ENCODE measurements at regions not wholly inside any gene's neighbourhood (a gene's known extent, or its start where the extent isn't known, plus 50 kb on each side); places are given as distances from the start of the nearest gene placed in this dataset.
"Not testable (repeated sequence)": the region's sequence is repeated elsewhere in the genome, so short reads cannot be mapped to it uniquely, and the experiment has no call there.

DNA sequence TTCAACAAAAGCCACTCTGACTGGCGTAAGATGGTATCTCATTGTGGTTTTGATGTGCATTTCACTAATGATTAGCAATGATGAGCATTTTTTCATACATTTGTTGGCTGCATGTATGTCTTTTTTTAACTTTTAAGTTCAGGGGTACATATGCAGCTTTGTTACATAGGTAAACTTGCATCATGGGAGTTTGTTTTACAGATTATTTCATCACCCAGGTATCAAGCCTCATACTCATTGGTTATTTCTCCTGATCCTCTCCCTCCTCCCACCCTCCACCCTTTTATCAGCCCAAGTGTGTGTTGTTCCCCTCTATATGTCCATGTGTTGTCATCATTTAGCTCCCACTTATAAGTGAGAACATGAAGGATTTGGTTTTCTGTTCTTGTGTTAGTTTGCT lies 154.1 kb upstream of the POGK start:
- DNase-seq = no peak
- TF ChIP-seq POLR2A (IDR thresholded peaks at IDR 0.05; ENCODE audit: low read length) (no peak), GATA1 (IDR thresholded peaks at IDR 0.05; ENCODE audit: low read depth, low read length) (no peak)

DNA sequence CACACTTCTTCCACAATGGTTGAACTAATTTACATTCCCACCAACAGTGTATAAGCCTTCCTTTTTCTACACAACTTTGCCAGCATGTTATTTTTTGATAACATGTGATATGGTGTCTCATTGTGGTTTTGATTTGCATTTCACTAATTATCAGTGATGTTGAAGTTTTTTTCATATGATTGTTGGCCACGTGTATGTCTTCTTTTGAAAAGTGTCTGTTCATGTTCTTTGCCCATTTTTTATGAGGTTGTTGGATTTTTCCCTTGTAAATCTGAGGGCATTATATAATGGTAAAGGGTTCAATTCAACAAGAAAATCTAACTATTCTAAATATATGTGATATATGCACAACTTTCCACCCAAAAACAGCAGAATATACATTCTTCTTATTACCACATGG lies 153.4 kb upstream of the POGK start:
- DNase-seq = not testable (repeated sequence)

DNA sequence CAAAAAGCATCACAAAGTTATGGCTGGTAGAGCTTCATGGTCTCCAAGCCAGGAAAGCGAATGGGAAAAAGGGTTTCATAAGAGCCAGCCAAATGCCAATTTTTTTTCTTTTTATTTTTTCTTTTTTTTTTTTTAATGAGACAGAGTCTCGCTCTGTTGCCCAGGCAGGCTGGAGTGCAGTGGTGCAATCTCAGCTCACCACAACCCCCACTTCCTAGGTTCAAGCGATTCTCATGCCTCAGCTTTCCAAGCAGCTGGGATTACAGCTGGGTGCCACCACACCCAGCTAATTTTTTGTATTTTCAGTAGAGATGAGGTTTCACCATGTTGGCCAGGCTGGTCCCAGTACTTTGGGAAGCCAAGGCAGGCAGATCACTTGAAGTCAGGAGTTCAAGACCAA lies 148.7 kb upstream of the POGK start:
- not testable (repeated sequence) for DNase-seq

DNA sequence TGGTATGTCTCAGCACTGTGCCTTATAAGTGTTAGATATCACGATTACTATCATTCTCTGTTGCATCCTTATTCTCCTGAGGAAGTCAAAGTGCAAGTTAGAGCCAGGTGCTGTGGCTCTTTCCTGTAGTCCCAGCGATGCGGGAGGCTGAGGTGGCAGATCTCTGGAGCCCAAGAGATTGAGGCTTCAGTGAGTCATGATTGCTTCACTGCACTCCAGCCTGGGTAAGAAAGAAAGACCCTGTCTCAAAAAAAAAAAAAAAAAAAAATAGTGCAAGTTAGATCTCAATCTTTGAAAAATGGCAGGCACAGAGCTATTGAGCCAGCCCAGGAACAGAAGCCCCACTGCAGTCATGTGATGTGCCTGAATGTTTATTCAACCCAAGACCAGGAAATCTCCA lies 147.8 kb upstream of the POGK start:
- no peak for DNase-seq
- no peak for TF ChIP-seq POLR2A (IDR thresholded peaks at IDR 0.05; ENCODE audit: low read length)
- TF ChIP-seq GATA1 (IDR thresholded peaks at IDR 0.05; ENCODE audit: low read depth, low read length) = no peak

DNA sequence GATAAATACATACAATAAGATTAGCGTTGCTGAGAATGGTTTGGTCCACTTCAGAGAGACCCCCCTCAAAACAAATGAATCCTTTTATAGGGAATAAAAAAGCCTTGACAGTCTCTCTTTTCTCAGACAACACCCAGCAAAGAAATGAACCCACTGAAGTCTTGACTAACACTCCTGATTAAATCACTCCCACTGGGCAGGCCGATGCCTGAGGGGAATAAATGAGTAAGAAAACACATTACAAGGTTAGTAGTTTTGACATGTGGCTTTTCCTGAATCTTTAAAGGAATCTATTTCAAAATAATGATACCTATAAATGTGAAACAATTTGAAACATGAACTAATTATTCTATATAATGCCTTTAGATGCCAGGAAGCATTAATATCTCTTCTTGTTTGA lies 146.9 kb upstream of the POGK start:
- no peak for DNase-seq
- TF ChIP-seq POLR2A (IDR thresholded peaks at IDR 0.05; ENCODE audit: low read length) = no peak
- no peak for TF ChIP-seq GATA1 (IDR thresholded peaks at IDR 0.05; ENCODE audit: low read depth, low read length)

DNA sequence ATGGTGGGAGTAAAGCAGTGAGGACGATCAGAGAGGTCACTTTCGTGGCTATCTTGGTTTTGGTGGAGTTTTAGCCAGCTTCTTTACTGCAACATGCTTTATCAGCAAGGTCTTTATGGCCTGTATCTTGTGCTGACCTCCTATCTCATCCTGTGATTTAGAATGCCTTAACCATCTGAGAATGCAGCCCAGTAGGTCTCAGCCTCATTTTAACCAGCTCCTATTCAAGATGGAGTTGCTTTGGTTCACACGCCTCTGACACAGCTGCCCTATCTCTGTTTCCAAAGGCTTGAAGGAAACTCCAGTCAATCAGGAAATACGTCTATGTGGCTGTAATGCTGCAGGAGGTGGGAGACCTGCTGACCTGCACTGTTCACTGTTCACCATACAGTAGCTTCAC lies 146.1 kb upstream of the POGK start:
- TF ChIP-seq POLR2A (IDR thresholded peaks at IDR 0.05; ENCODE audit: low read length) = no peak
- DNase-seq = no peak

DNA sequence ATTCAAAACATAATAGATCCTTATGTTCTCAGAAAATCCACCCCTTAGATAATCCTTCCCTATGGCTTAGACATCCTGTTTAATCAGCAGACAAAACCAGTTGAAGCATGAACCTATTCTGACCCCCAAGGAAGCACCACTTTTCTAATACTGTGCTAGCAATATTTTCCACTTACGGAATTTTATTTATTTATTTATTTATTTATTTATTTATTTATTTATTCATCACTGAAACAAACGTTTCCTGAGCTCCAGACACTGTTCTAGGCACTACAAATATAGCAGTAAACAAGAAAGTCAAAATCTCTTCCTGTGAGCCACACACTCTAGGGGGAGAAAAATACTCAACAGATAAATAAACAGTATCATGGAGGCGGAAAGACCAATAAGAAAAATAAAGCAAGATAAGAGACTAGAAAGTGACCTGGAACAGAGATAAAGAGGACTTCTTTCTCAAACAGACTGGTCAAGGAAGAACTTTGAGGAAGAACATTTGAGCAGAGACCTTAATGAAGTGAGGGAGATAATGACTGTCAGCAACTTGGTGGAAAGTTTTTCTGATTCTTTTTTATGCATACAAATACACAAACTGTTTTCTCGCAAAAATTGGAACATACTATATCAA lies 145.5 kb upstream of the POGK start:
- DNase-seq = peak in 1 of 2 experiments; percentile 5
- TF ChIP-seq POLR2A (IDR thresholded peaks at IDR 0.05; ENCODE audit: low read length) (no peak), GATA1 (IDR thresholded peaks at IDR 0.05; ENCODE audit: low read depth, low read length) (no peak)

DNA sequence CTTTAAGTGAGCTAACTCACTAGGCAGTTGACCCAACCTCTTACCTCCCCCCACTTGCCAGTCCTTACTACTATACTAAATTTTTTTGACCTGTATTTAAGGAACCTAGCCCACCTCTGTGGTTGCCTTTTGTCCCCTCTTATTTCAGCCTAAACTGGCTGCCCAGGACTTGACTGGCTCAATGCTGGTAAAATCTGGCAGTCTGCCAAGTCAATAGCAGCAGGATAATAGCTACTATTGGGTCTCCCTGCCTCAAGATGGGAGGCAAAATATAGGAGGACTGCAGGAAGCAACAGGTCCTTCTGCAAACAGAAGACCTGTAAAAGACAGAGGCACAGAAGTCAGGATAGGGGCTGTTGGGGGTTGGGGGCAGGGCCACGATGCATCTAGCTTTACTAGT lies 144.2 kb upstream of the POGK start:
- DNase-seq = peak; percentile 35 to 40
- TF ChIP-seq GATA1 (IDR thresholded peaks at IDR 0.05; ENCODE audit: low read depth, low read length) (no peak), POLR2A (IDR thresholded peaks at IDR 0.05; ENCODE audit: low read length) (no peak)

DNA sequence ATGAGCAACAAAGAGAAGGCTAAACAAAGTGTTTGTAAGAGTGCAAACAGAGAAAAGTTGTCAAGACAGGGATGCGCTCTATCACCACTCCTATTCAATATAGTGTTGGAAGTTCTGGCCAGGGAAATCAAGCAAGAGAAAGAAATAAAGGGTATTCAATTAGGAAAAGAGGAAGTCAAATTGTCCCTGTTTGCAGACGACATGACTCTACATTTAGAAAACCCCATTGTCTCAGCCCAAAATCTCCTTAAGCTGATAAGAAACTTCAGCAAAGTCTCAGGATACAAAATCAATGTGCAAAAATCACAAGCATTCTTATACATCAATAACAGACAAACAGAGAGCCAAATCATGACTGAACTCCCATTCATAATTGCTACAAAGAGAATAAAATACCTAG lies 143.4 kb upstream of the POGK start:
- DNase-seq = not testable (repeated sequence)

DNA sequence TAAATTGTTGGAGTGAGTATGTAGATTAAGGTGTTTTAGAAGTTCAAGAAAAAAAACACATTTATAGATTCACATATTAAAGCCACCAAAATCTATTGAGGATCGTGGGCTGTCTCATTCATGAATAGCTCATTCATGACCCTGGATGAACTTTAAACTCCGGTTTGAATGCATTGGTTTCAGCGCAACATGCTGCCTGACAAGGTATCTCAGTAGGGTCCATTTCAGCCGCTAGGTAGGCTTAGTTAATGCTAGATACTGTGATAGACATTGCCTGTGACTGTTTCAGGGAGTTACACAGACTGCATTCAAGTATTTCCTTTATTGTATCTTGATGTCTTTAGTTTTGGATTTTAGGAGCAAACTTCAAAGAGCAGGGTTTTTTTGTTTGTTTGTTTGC lies 140.5 kb upstream of the POGK start:
- TF ChIP-seq GATA1 (IDR thresholded peaks at IDR 0.05; ENCODE audit: low read depth, low read length) (no peak), POLR2A (IDR thresholded peaks at IDR 0.05; ENCODE audit: low read length) (no peak)

DNA sequence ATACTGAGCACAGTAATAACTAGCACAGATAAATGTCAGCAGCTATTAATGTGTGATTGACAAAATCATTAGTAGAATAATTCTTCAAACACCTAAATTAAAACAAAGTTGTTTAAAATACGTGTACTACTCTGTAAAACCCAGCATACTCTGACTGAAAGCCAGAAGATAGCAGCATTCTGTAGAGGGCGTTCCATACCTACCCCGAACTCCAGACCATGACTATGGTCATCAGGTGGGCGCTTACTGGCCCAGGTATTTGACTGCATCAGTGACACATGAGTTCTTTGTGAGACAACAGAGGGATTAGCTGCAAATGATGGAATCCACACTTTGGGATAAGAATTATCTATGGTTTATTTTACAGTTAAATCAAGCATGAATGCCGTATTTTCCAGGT lies 139.7 kb upstream of the POGK start:
- TF ChIP-seq POLR2A (IDR thresholded peaks at IDR 0.05; ENCODE audit: low read length) (no peak), GATA1 (IDR thresholded peaks at IDR 0.05; ENCODE audit: low read depth, low read length) (no peak)
- DNase-seq = no peak

More for the DNA sequence above, 140.5 kb upstream of the POGK start:
- no peak for DNase-seq

DNA sequence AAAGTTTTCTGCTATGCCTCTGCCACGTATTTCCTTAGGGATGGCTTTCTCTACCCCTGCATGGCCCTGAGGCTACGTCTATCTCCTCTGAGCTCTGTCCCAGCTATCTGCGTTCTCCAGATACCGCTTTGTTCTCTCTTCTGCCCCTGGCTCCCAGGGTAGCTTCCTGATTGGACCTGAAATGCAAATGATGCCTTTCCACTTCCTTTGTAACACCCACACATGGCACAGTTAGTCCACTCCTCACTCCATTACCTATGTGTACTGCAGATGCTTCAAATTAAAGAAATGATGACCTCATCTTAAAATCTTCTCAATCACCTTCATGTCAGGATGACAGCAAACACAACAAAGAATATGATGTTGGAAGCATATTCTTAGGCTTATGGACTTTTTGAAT lies 138.6 kb upstream of the POGK start:
- DNase-seq = peak; percentile 3 to 12
- TF ChIP-seq POLR2A (IDR thresholded peaks at IDR 0.05; ENCODE audit: low read length) (no peak), GATA1 (IDR thresholded peaks at IDR 0.05; ENCODE audit: low read depth, low read length) (no peak)

DNA sequence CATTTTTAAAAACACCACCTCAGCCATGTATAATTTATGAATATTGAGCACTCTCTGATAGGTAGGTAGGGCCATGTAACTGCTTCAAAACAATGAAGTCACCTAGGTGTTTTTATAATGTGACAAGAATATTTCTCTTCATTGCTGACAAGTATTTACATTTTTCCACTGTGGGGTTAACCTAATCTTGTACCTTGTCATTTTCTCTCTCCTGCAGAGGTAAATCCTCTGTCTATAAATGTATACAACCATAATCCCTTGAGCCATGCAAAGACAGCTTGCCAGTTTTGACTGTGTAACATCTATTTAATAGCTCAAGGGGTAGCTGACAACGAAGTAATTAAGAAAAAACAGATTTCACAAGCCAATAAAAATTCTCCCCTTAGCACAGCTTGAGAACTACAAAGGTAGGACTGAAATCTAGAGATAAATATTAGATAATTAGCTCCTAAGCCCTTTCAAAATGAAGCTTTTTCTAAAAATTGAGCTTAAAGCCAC lies 137.6 kb upstream of the POGK start:
- TF ChIP-seq POLR2A (IDR thresholded peaks at IDR 0.05; ENCODE audit: low read length) (no peak), GATA1 (IDR thresholded peaks at IDR 0.05; ENCODE audit: low read depth, low read length) (no peak)
- no peak for DNase-seq

DNA sequence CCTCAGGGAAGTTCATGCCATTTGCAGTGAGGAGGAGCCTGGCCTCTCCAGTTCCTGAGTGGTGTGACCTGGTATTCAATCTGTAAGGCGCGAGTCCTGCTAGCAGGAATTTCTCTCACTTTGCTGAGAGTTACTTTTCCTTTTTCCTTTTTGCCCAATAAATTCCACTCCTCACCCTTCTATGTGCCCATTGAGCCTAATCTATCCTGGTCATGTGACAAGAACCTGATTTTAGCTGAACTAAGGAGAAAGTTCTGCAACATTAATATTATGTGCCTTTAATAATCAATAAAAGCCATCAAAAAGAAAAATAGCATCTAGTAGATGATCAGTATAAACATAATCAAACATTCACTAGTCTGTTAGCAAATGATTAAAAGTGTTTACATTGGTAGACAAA lies 136.1 kb upstream of the POGK start:
- TF ChIP-seq GATA1 (IDR thresholded peaks at IDR 0.05; ENCODE audit: low read depth, low read length) (no peak), POLR2A (IDR thresholded peaks at IDR 0.05; ENCODE audit: low read length) (no peak)
- DNase-seq = no peak

DNA sequence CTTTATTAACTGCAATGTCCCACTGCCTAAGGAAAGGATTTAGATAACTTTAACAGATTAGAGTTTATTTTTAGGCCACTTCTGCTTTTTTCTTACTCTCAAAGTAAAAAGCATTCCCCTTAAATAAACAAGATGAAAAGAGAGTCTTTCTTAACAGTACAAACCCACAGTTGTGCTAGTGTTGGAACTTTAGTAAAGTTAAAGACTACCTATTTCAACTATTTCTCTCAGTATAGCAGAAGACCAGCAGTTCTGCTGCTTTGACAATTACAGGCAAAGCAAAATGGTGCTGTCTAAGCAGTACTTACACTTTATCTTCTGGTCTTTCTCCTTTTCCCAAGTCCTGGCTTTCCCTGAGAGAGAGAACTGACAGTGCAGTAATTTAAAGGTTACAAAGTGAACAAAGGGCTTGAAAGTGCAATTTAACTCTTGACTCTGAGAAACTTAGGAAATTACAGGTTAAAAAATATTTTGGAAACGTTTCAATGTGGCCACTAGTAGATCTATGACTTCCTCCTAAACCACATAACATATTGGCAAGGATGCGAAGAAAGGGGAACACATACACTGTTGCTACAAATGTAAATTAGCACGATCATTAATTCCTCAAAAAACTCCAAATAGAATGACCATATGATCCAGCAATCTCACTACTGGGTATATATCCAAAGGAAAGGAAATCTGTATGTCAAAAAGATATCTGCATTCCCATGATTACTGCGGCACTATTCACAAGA lies 135.4 kb upstream of the POGK start:
- peak; percentile 6 to 33 for DNase-seq
- TF ChIP-seq GATA1 (IDR thresholded peaks at IDR 0.05; ENCODE audit: low read depth, low read length) (no peak), POLR2A (IDR thresholded peaks at IDR 0.05; ENCODE audit: low read length) (no peak)
